Peyer's patch (tissue), 4 donors: ENCODE measurements at regions not wholly inside any gene's neighbourhood (a gene's known extent, or its start where the extent isn't known, plus 50 kb on each side); places are given as distances from the start of the nearest gene placed in this dataset.

Experiments used
- DNase-seq, 3 donors: peaks; one replicate each; pipeline ENCODE4 v3.0.0-alpha.2; 2017 to 2019
- H3K27ac ChIP-seq, 4 donors: fragments of 200-600 bp; sonication (generic); one replicate each; pipeline ENCODE4 v1.5.1; 2016 to 2019
- H3K27me3 ChIP-seq, 2 donors: fragments of 200-600 bp; sonication (generic); one replicate each; pipeline ENCODE4 v1.5.1; 2019
- H3K36me3 ChIP-seq, 3 donors: fragments of 200-600 bp; sonication (generic); one replicate each; pipeline ENCODE4 v1.5.1; 2016 to 2019
- H3K4me1 ChIP-seq, 4 donors: fragments of 200-600 bp; sonication (generic); one replicate each; pipeline ENCODE4 v1.5.1; 2016 to 2019
- H3K4me3 ChIP-seq, 4 donors: fragments of 200-600 bp; sonication (generic); 1 replicate in 3 of 4; 2 replicates in 1 of 4; pipeline ENCODE4 v1.5.1; 2016 to 2019; ENCODE audit warnings: mild to moderate bottlenecking in 1 of 4
- H3K9me3 ChIP-seq, 4 donors: fragments of 200-600 bp; sonication (generic); one replicate each; pipeline ENCODE4 v1.5.1; 2016 to 2019; ENCODE audit warnings: mild to moderate bottlenecking in 1 of 4
- POLR2A ChIP-seq, 2 donors: fragments of 450-650 bp; IDR thresholded peaks; one replicate each; pipeline ENCODE4 v1.5.1; 2017; ENCODE audit warnings: antibody characterized with exemption in 2 of 2, mild to moderate bottlenecking in 2 of 2, moderate library complexity in 2 of 2
- TF ChIP-seq, protein P1 (sequence below), 6 experiments: fragments of 450-650 bp in 4 of 6; fragments of 200-600 bp in 2 of 6; sonication (generic) in 1 of 6; IDR thresholded peaks; one replicate each; pipeline ENCODE4 v1.5.1; 2017 to 2019; ENCODE audit warnings: antibody characterized with exemption in 6 of 6, mild to moderate bottlenecking in 3 of 6, moderate library complexity in 1 of 6

- no peaks in the 10 kb centered on the region for H3K27me3 ChIP-seq
- DNase-seq = no peak
- no peaks in the 10 kb centered on the region for H3K36me3 ChIP-seq
- H3K4me1 ChIP-seq = no peaks in the 10 kb centered on the region
- no peak overlapping the region for H3K27ac ChIP-seq
- TF ChIP-seq, protein P1, sequence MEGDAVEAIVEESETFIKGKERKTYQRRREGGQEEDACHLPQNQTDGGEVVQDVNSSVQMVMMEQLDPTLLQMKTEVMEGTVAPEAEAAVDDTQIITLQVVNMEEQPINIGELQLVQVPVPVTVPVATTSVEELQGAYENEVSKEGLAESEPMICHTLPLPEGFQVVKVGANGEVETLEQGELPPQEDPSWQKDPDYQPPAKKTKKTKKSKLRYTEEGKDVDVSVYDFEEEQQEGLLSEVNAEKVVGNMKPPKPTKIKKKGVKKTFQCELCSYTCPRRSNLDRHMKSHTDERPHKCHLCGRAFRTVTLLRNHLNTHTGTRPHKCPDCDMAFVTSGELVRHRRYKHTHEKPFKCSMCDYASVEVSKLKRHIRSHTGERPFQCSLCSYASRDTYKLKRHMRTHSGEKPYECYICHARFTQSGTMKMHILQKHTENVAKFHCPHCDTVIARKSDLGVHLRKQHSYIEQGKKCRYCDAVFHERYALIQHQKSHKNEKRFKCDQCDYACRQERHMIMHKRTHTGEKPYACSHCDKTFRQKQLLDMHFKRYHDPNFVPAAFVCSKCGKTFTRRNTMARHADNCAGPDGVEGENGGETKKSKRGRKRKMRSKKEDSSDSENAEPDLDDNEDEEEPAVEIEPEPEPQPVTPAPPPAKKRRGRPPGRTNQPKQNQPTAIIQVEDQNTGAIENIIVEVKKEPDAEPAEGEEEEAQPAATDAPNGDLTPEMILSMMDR (IDR thresholded peaks at IDR 0.05) = no peak
- TF ChIP-seq POLR2A (IDR thresholded peaks at IDR 0.05) = no peak
- no peak overlapping the region for H3K4me3 ChIP-seq
- H3K9me3 ChIP-seq = no peaks in the 10 kb centered on the region
These were observed 716.5 kb downstream of the MTRR start for GRCh38 chr5:8585230-8586018.

DNA sequence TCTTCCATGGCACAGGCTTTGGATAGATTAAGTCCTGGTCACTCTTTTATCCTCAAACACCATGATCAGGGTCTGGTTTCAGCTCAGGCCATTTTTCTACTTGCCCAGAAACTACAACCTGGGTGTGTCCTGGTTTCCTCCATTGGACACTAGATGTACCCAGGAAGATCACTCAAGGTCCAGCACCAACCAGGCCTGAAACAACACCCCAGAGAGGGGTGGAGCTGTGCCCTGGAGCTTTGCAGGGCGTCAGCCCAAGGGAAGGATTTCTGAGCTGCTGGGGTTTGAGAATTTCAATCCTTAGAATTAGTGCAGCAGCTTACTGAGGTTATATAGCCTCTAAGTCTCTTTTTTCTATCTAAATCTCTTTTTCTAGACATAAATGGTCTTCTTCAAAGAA is 722.0 kb downstream of the MTRR start:
- H3K27me3 ChIP-seq = no peaks in the 10 kb centered on the region
- TF ChIP-seq POLR2A (IDR thresholded peaks at IDR 0.05) = no peak
- TF ChIP-seq, protein P1 (IDR thresholded peaks at IDR 0.05) = no peak
- no peak overlapping the region for H3K27ac ChIP-seq
- H3K4me3 ChIP-seq = no peak overlapping the region
- H3K4me1 ChIP-seq = no peaks in the 10 kb centered on the region
- H3K9me3 ChIP-seq = no peaks in the 10 kb centered on the region
- DNase-seq = no peak
- no peaks in the 10 kb centered on the region for H3K36me3 ChIP-seq

DNA sequence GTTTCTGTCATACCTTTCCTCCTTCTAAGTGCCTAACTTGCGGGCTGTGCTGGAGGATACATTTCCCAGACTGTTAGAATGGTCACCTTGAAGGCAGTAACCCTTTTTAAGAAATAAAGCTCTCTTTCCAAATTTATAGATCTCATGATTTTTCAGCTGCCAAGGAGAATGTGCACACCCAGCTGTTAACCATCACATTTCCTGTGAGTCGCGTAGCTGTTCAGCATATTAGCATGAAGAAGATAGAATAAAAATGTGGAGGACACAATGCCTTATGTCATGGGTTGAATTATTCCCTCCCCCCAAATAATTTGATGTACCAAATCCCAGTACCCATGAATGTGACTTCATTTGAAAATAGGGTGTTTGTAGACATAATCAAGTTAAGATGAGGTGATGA is 729.4 kb downstream of the MTRR start:
- no peaks in the 10 kb centered on the region for H3K9me3 ChIP-seq
- DNase-seq = no peak
- H3K4me1 ChIP-seq = no peaks in the 10 kb centered on the region
- H3K27me3 ChIP-seq = no peaks in the 10 kb centered on the region
- H3K27ac ChIP-seq = no peak overlapping the region
- H3K4me3 ChIP-seq = no peak overlapping the region
- TF ChIP-seq, protein P1 (IDR thresholded peaks at IDR 0.05) = no peak
- no peak for TF ChIP-seq POLR2A (IDR thresholded peaks at IDR 0.05)
- H3K36me3 ChIP-seq = no peaks in the 10 kb centered on the region

- no peak overlapping the region for H3K4me3 ChIP-seq
- no peaks in the 10 kb centered on the region for H3K4me1 ChIP-seq
- no peak for DNase-seq
- H3K36me3 ChIP-seq = no peaks in the 10 kb centered on the region
- TF ChIP-seq, protein P1 (IDR thresholded peaks at IDR 0.05) = no peak
- no peak for TF ChIP-seq POLR2A (IDR thresholded peaks at IDR 0.05)
- H3K27ac ChIP-seq = no peak overlapping the region
- no peaks in the 10 kb centered on the region for H3K27me3 ChIP-seq
- no peaks in the 10 kb centered on the region for H3K9me3 ChIP-seq
These were observed 730.0 kb downstream of the MTRR start for GRCh38 chr5:8598996-8599395.

GRCh38 chr5:8600843-8601242 is 731.9 kb downstream of the MTRR start:
- no peak for DNase-seq
- H3K9me3 ChIP-seq = no peaks in the 10 kb centered on the region
- H3K4me1 ChIP-seq = no peaks in the 10 kb centered on the region
- no peaks in the 10 kb centered on the region for H3K36me3 ChIP-seq
- H3K27ac ChIP-seq = no peak overlapping the region
- no peak for TF ChIP-seq POLR2A (IDR thresholded peaks at IDR 0.05)
- TF ChIP-seq, protein P1 (IDR thresholded peaks at IDR 0.05) = no peak
- H3K4me3 ChIP-seq = no peak overlapping the region
- H3K27me3 ChIP-seq = no peaks in the 10 kb centered on the region
